RWPE2 (cell line): ENCODE measurements at regions not wholly inside any gene's neighbourhood (a gene's known extent, or its start where the extent isn't known, plus 50 kb on each side); places are given as distances from the start of the nearest gene placed in this dataset.

Source experiments
- ATAC-seq: fragments of 200-7000 bp; cut with Tn5 transposase; 3 replicates; pipeline ENCODE4 v1.9.1; 2021; ENCODE audit warnings: low read depth
- DNase-seq: peaks from one replicate; pipeline ENCODE4 v3.0.0-alpha.2; 2020; ENCODE audit warnings: low spot score
- H3K27ac ChIP-seq: fragments of 450-650 bp; 2 replicates; pipeline ENCODE4 v1.5.1; 2017; ENCODE audit warnings: mild to moderate bottlenecking; ENCODE audit not compliant: poor library complexity, severe bottlenecking
- H3K27me3 ChIP-seq: fragments of 250-450 bp; sonication (Bioruptor Pico); 2 replicates; pipeline ENCODE4 v1.5.1; 2021; ENCODE audit warnings: mild to moderate bottlenecking, moderate library complexity; ENCODE audit not compliant: insufficient read depth, poor library complexity, severe bottlenecking
- H3K36me3 ChIP-seq: fragments of 250-450 bp; sonication (Bioruptor Pico); 2 replicates; pipeline ENCODE4 v1.5.1; 2020; ENCODE audit warnings: low read depth, mild to moderate bottlenecking, moderate library complexity
- H3K4me1 ChIP-seq: fragments of 250-450 bp; sonication (Bioruptor Pico); 2 replicates; pipeline ENCODE4 v1.5.1; 2021; ENCODE audit warnings: mild to moderate bottlenecking, moderate library complexity; ENCODE audit not compliant: insufficient read depth, poor library complexity, severe bottlenecking
- H3K4me3 ChIP-seq: fragments of 250-450 bp; sonication (Bioruptor Pico); 2 replicates; pipeline ENCODE4 v1.5.1; 2021; ENCODE audit warnings: mild to moderate bottlenecking, moderate library complexity; ENCODE audit not compliant: severe bottlenecking
- H3K9me3 ChIP-seq: fragments of 250-450 bp; sonication (Bioruptor Pico); 2 replicates; pipeline ENCODE4 v1.5.1; 2021; ENCODE audit warnings: mild to moderate bottlenecking, moderate library complexity; ENCODE audit not compliant: severe bottlenecking
- TF ChIP-seq, protein P1 (sequence below): fragments of 450-650 bp; IDR thresholded peaks from one replicate; pipeline ENCODE4 v1.5.1; 2017; ENCODE audit warnings: mild to moderate bottlenecking, moderate library complexity; ENCODE audit not compliant: poor library complexity, severe bottlenecking

GRCh38 chr2:181352158-181352557 lies 105.0 kb upstream of the ITGA4 start:
- Histone ChIP-seq H3K4me3 (no peak overlapping the region), H3K4me1 (no peaks in the 10 kb centered on the region), H3K27ac (no peak overlapping the region), H3K9me3 (no peaks in the 10 kb centered on the region), H3K27me3 (no peaks in the 10 kb centered on the region), H3K36me3 (no peaks in the 10 kb centered on the region)
- ATAC-seq (no peak), DNase-seq (no peak)
- TF ChIP-seq, protein P1, sequence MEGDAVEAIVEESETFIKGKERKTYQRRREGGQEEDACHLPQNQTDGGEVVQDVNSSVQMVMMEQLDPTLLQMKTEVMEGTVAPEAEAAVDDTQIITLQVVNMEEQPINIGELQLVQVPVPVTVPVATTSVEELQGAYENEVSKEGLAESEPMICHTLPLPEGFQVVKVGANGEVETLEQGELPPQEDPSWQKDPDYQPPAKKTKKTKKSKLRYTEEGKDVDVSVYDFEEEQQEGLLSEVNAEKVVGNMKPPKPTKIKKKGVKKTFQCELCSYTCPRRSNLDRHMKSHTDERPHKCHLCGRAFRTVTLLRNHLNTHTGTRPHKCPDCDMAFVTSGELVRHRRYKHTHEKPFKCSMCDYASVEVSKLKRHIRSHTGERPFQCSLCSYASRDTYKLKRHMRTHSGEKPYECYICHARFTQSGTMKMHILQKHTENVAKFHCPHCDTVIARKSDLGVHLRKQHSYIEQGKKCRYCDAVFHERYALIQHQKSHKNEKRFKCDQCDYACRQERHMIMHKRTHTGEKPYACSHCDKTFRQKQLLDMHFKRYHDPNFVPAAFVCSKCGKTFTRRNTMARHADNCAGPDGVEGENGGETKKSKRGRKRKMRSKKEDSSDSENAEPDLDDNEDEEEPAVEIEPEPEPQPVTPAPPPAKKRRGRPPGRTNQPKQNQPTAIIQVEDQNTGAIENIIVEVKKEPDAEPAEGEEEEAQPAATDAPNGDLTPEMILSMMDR: no peak

- Histone ChIP-seq H3K4me3 (no peak overlapping the region), H3K4me1 (no peaks in the 10 kb centered on the region), H3K9me3 (no peaks in the 10 kb centered on the region), H3K36me3 (no peaks in the 10 kb centered on the region), H3K27me3 (no peaks in the 10 kb centered on the region), H3K27ac (no peak overlapping the region)
- ATAC-seq (peak; percentile 85), DNase-seq (no peak)
- TF ChIP-seq, protein P1: no peak
Measured at GRCh38 chr2:181354626-181355025, 102.6 kb upstream of the ITGA4 start.

GRCh38 chr2:181356526-181357130 lies 100.6 kb upstream of the ITGA4 start:
- TF ChIP-seq, protein P1: no peak
- H3K27ac ChIP-seq: no peak overlapping the region
- no peak for DNase-seq
- H3K9me3 ChIP-seq: no peaks in the 10 kb centered on the region
- no peaks in the 10 kb centered on the region for H3K36me3 ChIP-seq
- no peak overlapping the region for H3K4me3 ChIP-seq
- no peaks in the 10 kb centered on the region for H3K4me1 ChIP-seq
- H3K27me3 ChIP-seq: no peaks in the 10 kb centered on the region
- no peak for ATAC-seq

- TF ChIP-seq, protein P1: no peak
- DNase-seq: no peak
- Histone ChIP-seq H3K36me3 (no peaks in the 10 kb centered on the region), H3K4me1 (no peaks in the 10 kb centered on the region), H3K27me3 (no peaks in the 10 kb centered on the region), H3K27ac (no peak overlapping the region), H3K9me3 (no peaks in the 10 kb centered on the region), H3K4me3 (no peak overlapping the region)
- ATAC-seq: no peak
Measured at GRCh38 chr2:181357979-181358378, 99.2 kb upstream of the ITGA4 start.

DNA sequence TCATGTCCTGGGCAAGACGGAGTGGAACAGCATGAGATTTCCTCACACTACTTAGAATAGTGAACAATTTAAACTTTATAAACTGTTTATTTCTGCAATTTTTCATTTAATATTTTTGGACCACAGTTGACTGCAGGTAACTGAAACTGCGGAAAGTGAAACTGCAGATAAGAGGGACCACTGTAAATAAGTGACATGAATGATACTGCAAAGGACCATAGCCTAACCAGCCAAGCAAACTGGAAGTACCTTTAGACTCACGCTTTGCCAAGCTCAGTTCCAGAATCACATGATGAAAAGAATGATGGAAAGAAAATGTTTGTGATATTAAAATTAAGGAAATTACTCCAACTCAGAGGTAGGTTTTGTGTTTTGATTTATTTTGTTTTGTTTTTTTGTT lies 94.6 kb upstream of the ITGA4 start:
- Histone ChIP-seq H3K27ac (no peak overlapping the region), H3K4me3 (no peak overlapping the region), H3K36me3 (no peaks in the 10 kb centered on the region), H3K9me3 (no peaks in the 10 kb centered on the region), H3K27me3 (no peaks in the 10 kb centered on the region), H3K4me1 (no peaks in the 10 kb centered on the region)
- DNase-seq (no peak), ATAC-seq (no peak)
- TF ChIP-seq, protein P1: no peak
